GM23248 (cell line): ENCODE measurements at regions not wholly inside any gene's neighbourhood (a gene's known extent, or its start where the extent isn't known, plus 50 kb on each side); places are given as distances from the start of the nearest gene placed in this dataset.

ENCODE experiments used
- EZH2 ChIP-seq: fragments of 200-600 bp; sonication (generic); IDR thresholded peaks from 2 replicates; pipeline ENCODE4 v1.6.1; 2018; ENCODE audit warnings: antibody characterized with exemption, mild to moderate bottlenecking; ENCODE audit not compliant: insufficient read depth, poor library complexity, severe bottlenecking
- EZH2phosphoT487 ChIP-seq: fragments of 200-600 bp; sonication (generic); IDR thresholded peaks from 2 replicates; pipeline ENCODE4 v1.6.1; 2018; ENCODE audit warnings: antibody characterized with exemption, moderate library complexity, mild to moderate bottlenecking, low read depth; ENCODE audit not compliant: insufficient read depth

GRCh38 chr6:104459543-104459942 is 400.2 kb downstream of the HACE1 start:
- TF ChIP-seq EZH2 (no peak), EZH2phosphoT487 (no peak)
